Ectodermal cell (in vitro differentiated cells): ENCODE measurements at regions not wholly inside any gene's neighbourhood (a gene's known extent, or its start where the extent isn't known, plus 50 kb on each side); places are given as distances from the start of the nearest gene placed in this dataset.
"Not testable (repeated sequence)": the region's sequence is repeated elsewhere in the genome, so short reads cannot be mapped to it uniquely, and the experiment has no call there.

Source experiments
- H3K27ac ChIP-seq: 2 replicates; pipeline ENCODE4 v1.7.0; 2013; ENCODE audit warnings: mild to moderate bottlenecking, low read depth, low read length; ENCODE audit not compliant: insufficient read depth, poor library complexity, severe bottlenecking
- H3K27me3 ChIP-seq: 2 replicates; pipeline ENCODE4 v1.7.0; 2013; ENCODE audit warnings: mild to moderate bottlenecking, low read length; ENCODE audit not compliant: insufficient read depth, control insufficient read depth, poor library complexity, severe bottlenecking
- H3K36me3 ChIP-seq: one replicate; pipeline ENCODE4 v1.7.0; 2013; ENCODE audit warnings: low read length; ENCODE audit not compliant: control insufficient read depth, insufficient read depth
- H3K4me1 ChIP-seq: one replicate; pipeline ENCODE4 v1.7.0; 2013; ENCODE audit warnings: low read length; ENCODE audit not compliant: control insufficient read depth, insufficient read depth
- H3K4me3 ChIP-seq: 2 replicates; pipeline ENCODE4 v1.7.0; 2013; ENCODE audit warnings: low read depth, low read length, control low read depth; ENCODE audit not compliant: insufficient read depth
- H3K9me3 ChIP-seq: 2 replicates; pipeline ENCODE4 v1.7.0; 2013; ENCODE audit warnings: mild to moderate bottlenecking, low read length, moderate library complexity; ENCODE audit not compliant: control insufficient read depth
- WGBS, 2 experiments: methylation state at CpG; one replicate each; pipeline ENCODE4 v1.1.7; 2013; ENCODE audit warnings: missing lambda C conversion rate in 2 of 2; 5-methylcytosine and 5-hydroxymethylcytosine counted together

GRCh38 chr12:59408431-59408830, 187.4 kb upstream of the SLC16A7 start:
- no peak overlapping the region for H3K27ac ChIP-seq
- H3K9me3 ChIP-seq = no peaks in the 10 kb centered on the region
- H3K4me1 ChIP-seq = no peaks in the 10 kb centered on the region
- WGBS, 2 experiments = 83 to 88% methylated on average over 1 of the region's 1 CpG
- H3K4me3 ChIP-seq = no peak overlapping the region
- H3K36me3 ChIP-seq = no peaks in the 10 kb centered on the region
- no peaks in the 10 kb centered on the region for H3K27me3 ChIP-seq

DNA sequence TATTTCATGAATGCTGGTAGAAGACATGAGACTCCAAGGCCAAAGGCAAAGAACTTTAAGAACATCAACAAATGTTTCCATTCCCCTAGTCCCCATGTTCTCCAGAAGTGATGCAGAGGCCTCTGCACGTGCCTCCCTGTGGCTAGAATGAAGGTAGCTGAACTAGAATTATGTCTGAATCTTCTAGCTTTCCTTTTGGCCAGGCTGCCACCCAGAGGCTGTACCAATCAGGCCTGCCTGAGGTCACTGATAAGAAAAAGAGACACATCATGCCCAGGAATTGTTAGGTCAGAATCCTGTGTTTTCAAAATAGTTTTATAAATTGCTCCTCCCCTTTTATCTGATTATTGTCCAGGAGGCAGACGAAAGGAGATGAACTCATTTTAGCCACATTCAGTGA, 188.0 kb upstream of the SLC16A7 start:
- Histone ChIP-seq H3K27me3 (no peaks in the 10 kb centered on the region), H3K4me1 (no peaks in the 10 kb centered on the region), H3K9me3 (no peaks in the 10 kb centered on the region), H3K27ac (no peak overlapping the region), H3K4me3 (no peak overlapping the region), H3K36me3 (no peaks in the 10 kb centered on the region)
- WGBS, 2 experiments = 71 to 80% methylated on average over 2 of the region's 2 CpGs

DNA sequence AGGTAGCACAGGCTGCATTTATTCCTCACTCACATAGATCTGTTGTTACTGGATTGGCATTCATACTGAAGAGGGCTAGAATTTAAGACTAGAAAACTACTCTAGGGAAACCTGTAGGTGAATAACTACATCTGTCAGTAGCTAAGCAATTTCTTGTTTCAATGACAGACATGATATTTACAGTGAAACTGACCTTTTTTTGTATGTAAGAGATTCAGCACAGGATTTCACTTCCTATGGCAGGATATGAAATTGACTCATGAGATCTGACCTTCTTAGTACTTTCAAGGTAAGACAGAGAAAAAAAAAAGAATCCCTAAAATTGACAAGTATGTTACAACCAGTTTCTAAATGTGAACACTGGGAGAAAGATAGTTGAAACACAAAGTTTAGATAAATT, 189.8 kb upstream of the SLC16A7 start:
- Histone ChIP-seq H3K27me3 (no peaks in the 10 kb centered on the region), H3K36me3 (no peaks in the 10 kb centered on the region), H3K27ac (no peak overlapping the region), H3K9me3 (no peaks in the 10 kb centered on the region), H3K4me3 (no peak overlapping the region), H3K4me1 (no peaks in the 10 kb centered on the region)

DNA sequence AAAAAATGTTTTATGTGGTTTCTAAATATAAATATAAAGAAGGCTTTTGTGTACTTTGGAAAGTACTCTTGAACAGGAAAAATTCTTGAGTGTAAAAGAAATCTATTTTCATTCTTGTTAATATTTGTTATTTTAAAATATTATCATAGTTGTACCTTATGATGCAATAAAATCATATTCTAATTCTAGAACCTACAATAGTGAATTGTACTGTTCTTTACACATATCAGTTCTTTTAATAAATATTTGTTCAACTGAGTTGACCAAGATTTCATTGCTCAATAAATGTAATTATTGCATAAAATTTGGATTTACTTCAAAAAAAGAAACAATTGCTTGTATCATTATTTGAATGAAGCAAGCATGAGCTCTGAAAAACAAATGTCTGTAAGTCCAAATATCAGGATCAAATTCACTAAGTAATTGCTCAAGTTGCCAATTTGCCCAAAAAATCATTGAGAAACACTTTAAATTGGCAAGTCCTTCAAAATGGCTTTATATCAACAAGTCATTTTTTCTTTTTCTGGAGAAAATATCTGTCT, 191.6 kb upstream of the SLC16A7 start:
- Histone ChIP-seq H3K4me1 (no peaks in the 10 kb centered on the region), H3K4me3 (no peak overlapping the region), H3K27me3 (no peaks in the 10 kb centered on the region), H3K36me3 (no peaks in the 10 kb centered on the region), H3K27ac (no peak overlapping the region), H3K9me3 (no peaks in the 10 kb centered on the region)

- Histone ChIP-seq H3K4me1 (no peaks in the 10 kb centered on the region), H3K27me3 (no peaks in the 10 kb centered on the region), H3K9me3 (no peaks in the 10 kb centered on the region), H3K27ac (no peak overlapping the region), H3K4me3 (no peak overlapping the region), H3K36me3 (no peaks in the 10 kb centered on the region)
- WGBS, 2 experiments = 0 to 2% methylated on average over 3 of the region's 3 CpGs
Observed at GRCh38 chr12:59403259-59403932, 192.4 kb upstream of the SLC16A7 start.

GRCh38 chr12:59401862-59402261, 194.0 kb upstream of the SLC16A7 start:
- Histone ChIP-seq H3K27ac (no peak overlapping the region), H3K36me3 (no peaks in the 10 kb centered on the region), H3K4me3 (no peak overlapping the region), H3K4me1 (no peaks in the 10 kb centered on the region), H3K27me3 (no peaks in the 10 kb centered on the region), H3K9me3 (no peaks in the 10 kb centered on the region)
- 95 to 100% methylated on average over 2 of the region's 2 CpGs for WGBS, 2 experiments

DNA sequence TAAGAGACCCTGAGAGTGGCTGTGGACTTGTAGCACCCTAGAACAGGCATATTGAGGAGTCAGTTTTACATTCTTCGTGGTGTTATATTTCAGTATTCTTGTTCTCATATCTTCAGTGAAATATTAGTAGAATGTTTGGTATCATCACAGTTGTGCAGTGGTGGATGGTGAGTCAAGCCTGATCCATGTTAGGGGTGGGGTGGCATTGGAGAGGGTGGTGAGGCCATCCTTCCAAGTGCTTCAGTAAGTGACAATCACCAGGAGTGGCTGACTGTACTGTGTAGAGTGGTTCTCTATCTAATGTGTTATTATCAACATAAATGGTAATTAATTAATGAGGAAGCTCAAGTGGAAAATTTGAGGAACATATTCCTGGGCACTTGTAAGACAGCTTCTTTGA, 197.7 kb upstream of the SLC16A7 start:
- Histone ChIP-seq H3K4me1 (no peaks in the 10 kb centered on the region), H3K27me3 (no peaks in the 10 kb centered on the region), H3K27ac (no peak overlapping the region), H3K36me3 (no peaks in the 10 kb centered on the region), H3K4me3 (no peak overlapping the region), H3K9me3 (no peaks in the 10 kb centered on the region)
- 88 to 94% methylated on average over 1 of the region's 1 CpG for WGBS, 2 experiments

DNA sequence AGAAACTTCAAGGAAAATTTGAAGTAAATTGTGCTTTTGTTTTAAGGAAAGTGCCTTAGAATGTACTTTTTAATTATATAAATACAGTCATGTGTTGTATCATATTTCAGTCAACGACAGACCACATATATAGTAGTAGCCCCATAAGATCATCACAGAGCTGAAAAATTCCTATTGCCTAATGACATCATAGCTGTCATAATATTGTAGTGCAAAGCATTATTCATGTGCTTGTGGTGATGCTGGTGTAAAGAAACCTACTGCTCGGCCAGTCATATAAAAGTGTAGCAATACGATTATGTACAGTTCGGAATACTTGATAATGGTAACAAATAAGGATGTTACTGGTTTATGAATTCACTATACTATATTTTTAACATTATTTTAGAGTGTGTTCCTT, 198.9 kb upstream of the SLC16A7 start:
- H3K4me3 ChIP-seq = no peak overlapping the region
- no peaks in the 10 kb centered on the region for H3K4me1 ChIP-seq
- H3K27ac ChIP-seq = no peak overlapping the region
- 93 to 94% methylated on average over 3 to 4 of the region's 4 CpGs for WGBS, 2 experiments
- no peaks in the 10 kb centered on the region for H3K36me3 ChIP-seq
- no peaks in the 10 kb centered on the region for H3K9me3 ChIP-seq
- H3K27me3 ChIP-seq = no peaks in the 10 kb centered on the region

DNA sequence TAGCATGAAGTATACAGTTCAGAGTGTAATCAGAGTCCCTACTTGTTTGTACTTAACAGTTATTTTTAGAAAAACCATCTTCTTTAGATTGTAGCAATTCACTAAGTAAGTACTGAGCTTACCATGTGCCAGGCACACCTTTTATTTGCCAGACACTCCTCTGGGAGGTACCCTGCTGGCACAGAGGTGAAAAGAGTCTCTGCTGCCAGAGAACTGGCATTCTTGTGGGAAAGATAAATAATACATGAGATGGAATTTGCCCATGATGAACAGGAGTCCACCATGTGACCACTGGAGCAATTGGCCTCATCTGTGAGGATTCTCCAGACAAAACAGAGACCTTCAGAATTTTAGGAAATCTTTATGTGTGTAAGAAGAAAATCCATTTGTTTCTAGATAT, 199.3 kb upstream of the SLC16A7 start:
- no peak overlapping the region for H3K27ac ChIP-seq
- H3K4me3 ChIP-seq = no peak overlapping the region
- no peaks in the 10 kb centered on the region for H3K36me3 ChIP-seq
- H3K27me3 ChIP-seq = no peaks in the 10 kb centered on the region
- no peaks in the 10 kb centered on the region for H3K9me3 ChIP-seq
- H3K4me1 ChIP-seq = no peaks in the 10 kb centered on the region

- not testable (repeated sequence) for H3K4me1 ChIP-seq, H3K9me3 ChIP-seq, H3K36me3 ChIP-seq, H3K27ac ChIP-seq, H3K4me3 ChIP-seq, H3K27me3 ChIP-seq
Observed at GRCh38 chr12:59395310-59395709, 200.5 kb upstream of the SLC16A7 start.

GRCh38 chr12:59393506-59393905, 202.3 kb upstream of the SLC16A7 start:
- Histone ChIP-seq H3K9me3 (no peaks in the 10 kb centered on the region), H3K4me1 (no peaks in the 10 kb centered on the region), H3K4me3 (no peak overlapping the region), H3K27ac (no peak overlapping the region), H3K27me3 (no peaks in the 10 kb centered on the region), H3K36me3 (no peaks in the 10 kb centered on the region)
- 88 to 89% methylated on average over 4 of the region's 4 CpGs for WGBS, 2 experiments
